Hematopoietic multipotent progenitor cell treated with erythropoietin and hydrocortisone succinate and interleukin-3 and kit ligand, for 17 days (in vitro differentiated cells): ENCODE measurements at regions not wholly inside any gene's neighbourhood (a gene's known extent, or its start where the extent isn't known, plus 50 kb on each side); places are given as distances from the start of the nearest gene placed in this dataset.

Source experiments
- DNase-seq: peaks from one replicate; pipeline ENCODE4 v3.0.0-alpha.2; 2015; ENCODE audit warnings: low spot score

GRCh38 chr14:31943861-31944255 is 133.2 kb upstream of the ARHGAP5 start:
- no peak for DNase-seq

- no peak for DNase-seq
These were observed 132.6 kb upstream of the ARHGAP5 start for GRCh38 chr14:31944256-31945073.

DNA sequence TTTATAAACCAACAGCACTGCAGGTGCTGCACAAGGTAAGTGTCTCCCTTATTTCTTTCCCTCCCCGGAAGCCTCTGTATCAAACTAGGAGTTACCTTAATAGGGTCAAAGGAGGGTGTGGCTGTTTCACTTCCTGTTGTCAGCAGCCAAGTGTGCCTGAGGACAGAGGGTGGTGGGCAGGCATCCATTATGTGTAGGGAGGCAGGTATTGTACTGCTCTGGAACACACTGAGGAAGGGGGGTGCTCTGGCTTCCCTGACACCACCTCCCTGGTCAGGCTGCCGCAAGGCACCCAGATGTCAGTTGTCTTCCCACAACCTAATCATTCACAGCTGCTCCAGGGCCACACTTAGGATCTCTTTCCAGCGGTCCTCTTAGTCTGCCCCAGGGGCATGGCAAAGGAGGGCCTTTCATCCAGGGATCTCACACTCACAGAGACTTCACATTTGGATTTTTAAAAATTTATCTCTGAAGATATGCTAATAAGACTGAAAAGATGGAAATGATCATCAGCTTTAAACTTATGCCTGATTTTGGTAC is 132.0 kb upstream of the ARHGAP5 start:
- DNase-seq = no peak

- no peak for DNase-seq
These were observed 131.4 kb upstream of the ARHGAP5 start for GRCh38 chr14:31945701-31946100.

GRCh38 chr14:31947076-31947475 is 130.0 kb upstream of the ARHGAP5 start:
- DNase-seq = no peak

DNA sequence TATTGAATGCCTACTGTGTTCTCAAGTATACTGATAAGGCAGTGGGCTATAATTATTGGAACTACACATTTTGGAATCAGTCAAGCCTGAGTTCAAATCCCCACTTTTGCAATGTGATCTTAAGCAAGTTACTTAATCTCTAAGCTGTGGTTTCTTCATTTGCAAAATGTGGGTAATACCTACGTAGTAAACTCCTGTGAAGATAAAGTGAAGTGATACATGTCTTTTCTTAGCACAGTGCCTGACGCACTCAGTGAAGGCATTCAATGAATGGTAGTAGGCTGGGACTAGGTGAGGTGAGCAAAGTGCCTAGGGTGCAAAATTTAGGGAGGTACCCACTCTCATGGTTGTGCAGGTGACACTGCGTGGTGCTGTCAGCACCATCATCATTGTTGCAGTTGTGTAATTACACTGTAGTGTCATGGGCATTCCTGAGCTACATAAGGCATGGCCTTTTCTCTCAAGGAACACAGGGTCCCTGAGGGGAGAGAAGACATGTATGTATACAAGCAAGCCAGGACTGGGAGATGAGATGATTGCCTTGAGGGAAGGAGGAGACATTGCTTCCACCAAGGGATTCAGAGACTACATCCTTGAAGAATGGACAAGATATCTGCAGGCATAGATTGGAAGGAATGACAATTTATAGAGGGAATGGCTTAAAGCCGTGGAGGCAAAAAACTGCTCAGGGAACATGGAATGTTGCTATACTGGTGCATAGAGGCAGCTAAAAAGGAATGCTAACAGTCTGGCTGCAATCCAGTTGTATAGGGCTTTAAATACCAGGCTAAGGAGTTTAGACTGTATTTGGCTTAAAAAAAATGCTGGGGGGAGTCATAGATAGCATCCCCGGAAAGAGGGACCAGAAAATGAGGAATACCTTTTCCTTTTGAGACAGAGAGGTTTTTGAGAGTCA is 129.2 kb upstream of the ARHGAP5 start:
- DNase-seq = no peak

DNA sequence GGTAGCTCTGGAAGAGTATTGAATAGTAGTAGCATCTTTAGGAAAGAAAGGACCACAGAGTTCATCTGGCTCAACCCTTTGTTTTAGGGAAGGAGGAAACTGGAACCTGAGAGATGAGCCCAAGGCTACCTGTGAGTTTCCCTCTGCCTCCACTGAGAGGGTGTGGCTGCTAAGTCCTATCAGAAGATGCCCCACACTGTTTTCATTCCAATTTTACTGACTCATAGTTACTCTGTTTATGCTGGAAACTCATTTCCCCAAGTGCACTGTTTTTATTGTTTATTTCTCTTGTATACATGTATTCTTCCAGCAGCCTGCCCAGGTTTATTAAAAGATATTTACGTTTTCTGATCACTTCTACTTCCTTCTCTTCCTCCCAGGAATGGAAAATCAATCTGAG is 127.4 kb upstream of the ARHGAP5 start:
- no peak for DNase-seq

- DNase-seq = no peak
These were observed 126.8 kb upstream of the ARHGAP5 start for GRCh38 chr14:31950331-31950730.

GRCh38 chr14:31950764-31951637 is 126.1 kb upstream of the ARHGAP5 start:
- no peak for DNase-seq

GRCh38 chr14:31951638-31951964 is 125.5 kb upstream of the ARHGAP5 start:
- DNase-seq = no peak

DNA sequence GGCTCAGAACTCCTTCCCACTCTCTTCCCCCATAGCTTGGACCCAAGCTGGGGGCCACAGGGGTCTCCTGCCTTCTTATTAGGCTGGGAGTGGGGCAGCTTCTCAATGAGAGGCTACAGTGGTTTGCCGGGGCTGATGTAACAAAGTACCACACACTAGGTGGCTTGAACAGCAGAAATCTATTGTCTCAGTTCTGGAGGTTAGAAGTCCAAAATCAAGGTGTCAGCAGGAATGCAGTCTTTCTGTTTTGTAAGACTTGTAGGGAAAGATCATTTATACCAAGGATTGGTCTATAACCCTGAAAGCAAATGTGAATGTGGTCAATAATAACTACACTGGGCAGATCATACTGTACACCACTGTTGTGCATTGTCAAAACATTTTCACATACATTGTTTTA is 124.5 kb upstream of the ARHGAP5 start:
- no peak for DNase-seq

GRCh38 chr14:31953210-31953609 is 123.9 kb upstream of the ARHGAP5 start:
- DNase-seq = no peak

DNA sequence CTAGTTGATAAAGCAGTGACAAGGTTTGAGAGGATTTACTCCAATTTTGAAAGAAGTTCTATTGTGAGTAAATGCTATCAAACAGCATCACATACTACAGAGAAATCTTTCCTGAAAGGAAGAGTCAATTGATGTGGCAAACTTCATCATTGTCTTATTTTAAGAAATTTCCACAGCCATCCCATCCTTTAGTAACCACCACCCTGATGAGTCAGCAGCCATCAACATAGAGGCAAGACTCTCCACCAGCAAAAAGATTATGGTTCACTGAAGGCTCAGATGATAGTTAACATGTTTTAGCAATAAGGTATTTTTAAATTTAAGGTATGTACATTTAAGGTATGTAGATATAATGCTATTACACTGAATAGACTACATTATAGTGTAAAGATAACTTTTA is 122.1 kb upstream of the ARHGAP5 start:
- DNase-seq = no peak

DNA sequence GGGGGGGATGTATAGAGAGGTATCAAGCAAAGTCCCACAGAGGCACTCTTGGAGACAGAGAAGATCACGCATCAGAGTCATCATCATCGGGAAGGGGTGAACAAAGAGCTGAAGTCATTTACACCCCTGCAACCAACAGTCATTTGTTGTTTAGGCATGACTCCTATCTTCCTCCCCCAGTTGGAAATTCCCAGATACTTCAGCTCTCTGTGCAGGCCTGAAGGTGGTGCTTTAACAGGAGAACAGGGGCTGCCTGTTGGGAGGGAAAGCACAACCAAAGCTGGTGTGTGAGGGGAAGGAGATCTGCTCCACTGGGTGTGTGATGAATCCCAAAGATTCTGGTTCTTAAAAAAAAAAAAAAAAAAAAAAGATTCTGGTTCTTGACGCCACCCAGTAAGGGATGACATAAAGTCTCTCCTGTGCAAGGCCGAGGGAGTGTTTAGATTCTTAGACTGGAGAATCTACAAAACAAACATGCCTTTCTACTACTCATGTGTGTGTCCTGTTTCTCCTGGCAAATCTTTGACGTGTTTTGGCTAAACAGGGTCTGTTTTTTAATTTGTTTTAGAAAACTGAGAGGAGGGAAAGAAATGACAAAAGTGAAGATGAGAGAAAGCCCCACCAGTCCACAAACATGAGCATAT is 121.0 kb upstream of the ARHGAP5 start:
- no peak for DNase-seq

DNA sequence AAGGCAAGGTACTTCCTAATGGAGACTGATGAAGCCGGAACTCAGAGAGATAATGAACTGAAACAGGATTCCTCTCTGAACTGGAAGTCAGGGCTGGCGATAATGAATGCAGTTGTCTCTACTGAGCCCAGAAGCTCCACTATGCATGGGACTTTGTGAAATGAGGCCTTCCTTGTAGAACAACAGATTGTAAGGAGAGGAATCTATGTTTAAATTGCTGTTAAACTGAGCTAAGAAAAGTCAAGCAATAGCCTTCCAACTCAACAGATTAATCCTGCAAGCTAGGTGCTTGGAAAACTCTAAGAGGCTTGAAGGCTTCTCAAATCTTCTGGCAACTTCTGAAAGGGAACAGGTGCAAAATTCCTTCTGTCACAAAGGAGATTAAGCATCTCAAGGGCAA is 119.5 kb upstream of the ARHGAP5 start:
- no peak for DNase-seq

DNA sequence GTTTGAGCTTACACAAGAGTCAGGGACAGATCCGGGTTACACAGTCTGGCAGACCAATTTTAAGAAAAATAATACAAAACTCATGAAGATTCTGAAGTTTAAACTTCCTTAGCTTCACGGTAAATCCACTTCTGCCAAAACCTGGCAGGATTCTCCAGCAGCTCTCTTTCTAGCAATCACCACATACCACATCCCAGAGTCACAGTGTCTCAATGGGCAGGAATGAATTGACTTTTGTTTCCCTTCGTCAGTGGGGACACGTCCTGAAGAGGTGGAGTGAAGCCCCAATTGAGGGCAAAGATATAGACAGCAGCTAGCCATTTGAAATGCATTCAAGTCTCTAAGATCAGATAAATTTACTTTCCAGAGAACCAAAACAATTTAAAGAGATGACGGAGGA is 117.1 kb upstream of the ARHGAP5 start:
- no peak for DNase-seq

DNA sequence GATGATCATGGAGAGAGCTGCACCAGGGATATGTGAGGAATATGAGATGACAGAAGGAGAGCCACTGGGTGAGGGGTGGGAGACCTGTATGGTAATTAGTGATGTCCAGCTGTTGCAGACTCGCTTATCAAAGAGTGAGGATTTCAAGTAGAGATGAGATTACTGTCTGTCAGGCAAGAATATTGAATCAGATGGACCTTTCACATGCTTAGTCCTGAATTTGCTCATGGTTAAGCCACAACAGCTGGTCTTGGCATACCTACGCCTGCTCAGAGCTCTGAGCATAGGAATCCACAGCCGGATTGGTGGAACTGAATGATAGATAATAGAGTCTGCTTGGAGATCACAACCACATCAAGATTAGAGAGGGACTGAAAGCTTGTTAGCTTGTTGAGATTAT is 115.2 kb upstream of the ARHGAP5 start:
- DNase-seq = no peak

DNA sequence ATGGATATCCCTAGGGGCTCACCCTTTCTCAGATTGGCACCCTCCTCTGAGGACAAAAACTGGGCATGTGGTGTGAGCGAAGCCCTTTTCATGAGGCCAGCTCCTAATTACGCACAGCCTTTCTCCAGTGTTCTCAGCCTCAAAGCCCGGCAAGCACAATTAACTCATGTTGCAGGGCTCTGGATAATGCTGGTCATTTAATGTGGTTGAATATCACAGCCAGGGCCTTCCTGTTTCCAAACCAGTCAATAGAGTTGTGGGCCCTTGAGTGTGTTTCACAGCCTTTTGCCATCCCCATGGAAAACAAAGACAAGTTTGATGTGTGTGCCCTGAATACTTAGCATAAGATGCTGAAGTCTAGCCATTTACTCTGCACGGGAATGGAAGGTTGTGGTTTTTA is 114.2 kb upstream of the ARHGAP5 start:
- DNase-seq = no peak

DNA sequence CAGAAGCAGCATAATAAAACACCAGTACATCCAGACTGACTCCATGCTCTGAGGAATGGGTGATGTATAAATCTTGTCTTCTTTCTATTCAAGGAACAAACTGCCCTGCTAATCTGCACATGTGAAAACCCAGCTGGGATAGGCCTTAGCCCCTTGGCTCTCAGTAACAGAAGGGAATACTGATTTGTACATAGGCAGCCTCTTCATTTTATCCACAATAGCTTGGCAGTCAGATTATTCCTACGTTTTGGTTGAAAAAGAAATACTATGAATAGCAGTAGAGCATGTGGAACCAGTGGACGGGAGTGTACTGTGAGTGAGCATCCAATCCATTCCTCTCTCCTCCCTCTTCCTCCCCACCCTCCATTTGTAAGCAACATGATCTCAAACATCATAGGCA is 113.5 kb upstream of the ARHGAP5 start:
- DNase-seq = no peak

GRCh38 chr14:31964490-31964889 is 112.6 kb upstream of the ARHGAP5 start:
- DNase-seq = no peak

DNA sequence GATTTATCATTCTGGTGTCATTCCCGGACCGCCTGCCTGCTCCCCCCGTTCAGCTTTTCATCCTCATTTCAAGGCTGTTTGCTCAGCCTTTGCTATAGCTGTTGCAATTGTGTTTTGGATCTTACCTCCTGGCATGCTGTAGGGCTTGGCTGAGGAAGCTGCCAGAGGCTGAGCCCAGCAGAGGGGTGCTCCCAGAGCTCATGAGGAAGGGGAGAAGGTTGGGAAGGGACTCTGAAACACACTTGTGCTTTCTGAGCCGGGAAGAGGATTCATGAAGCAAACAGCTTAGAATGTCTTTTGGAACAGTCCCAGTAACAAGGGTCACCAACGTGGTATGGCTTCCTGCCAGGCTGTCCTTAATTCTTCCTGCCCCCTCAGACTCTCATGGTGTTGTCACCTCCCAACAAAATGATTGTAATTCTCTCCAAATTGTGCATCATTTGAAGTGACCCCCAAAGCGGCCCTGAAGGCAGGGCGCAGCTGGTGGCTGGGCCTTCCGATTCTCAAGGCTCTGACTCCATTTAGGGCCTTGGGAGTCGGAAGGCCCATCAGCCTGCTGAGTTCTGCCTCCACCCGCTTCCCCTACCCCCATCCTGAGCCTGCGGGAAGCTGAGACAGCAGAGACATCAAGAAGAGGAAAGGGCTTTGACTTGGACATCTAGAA is 111.9 kb upstream of the ARHGAP5 start:
- DNase-seq = no peak
